GM12892 (cell line): ENCODE measurements at regions not wholly inside any gene's neighbourhood (a gene's known extent, or its start where the extent isn't known, plus 50 kb on each side); places are given as distances from the start of the nearest gene placed in this dataset.

Experiments
- DNase-seq: peaks from one replicate; pipeline ENCODE4 v3.0.0; 2011; ENCODE audit not compliant: insufficient read length
- FAIRE-seq: peaks from 2 replicates; lab custom pipeline; 2011; peaks lifted over from hg19 to GRCh38; lab: Jason Lieb, UNC
- POLR2A ChIP-seq: IDR thresholded peaks from 2 replicates; pipeline ENCODE4 v1.6.1; 2011; ENCODE audit warnings: low read depth, low read length, control low read depth
- POLR2AphosphoS5 ChIP-seq: IDR thresholded peaks from 2 replicates; pipeline ENCODE4 v1.6.1; 2011; ENCODE audit warnings: low read depth, low read length, control low read depth
- TAF1 ChIP-seq: IDR thresholded peaks from 2 replicates; pipeline ENCODE4 v1.6.1; 2011; ENCODE audit warnings: low read depth, mild to moderate bottlenecking, control low read depth, low read length, borderline replicate concordance

DNA sequence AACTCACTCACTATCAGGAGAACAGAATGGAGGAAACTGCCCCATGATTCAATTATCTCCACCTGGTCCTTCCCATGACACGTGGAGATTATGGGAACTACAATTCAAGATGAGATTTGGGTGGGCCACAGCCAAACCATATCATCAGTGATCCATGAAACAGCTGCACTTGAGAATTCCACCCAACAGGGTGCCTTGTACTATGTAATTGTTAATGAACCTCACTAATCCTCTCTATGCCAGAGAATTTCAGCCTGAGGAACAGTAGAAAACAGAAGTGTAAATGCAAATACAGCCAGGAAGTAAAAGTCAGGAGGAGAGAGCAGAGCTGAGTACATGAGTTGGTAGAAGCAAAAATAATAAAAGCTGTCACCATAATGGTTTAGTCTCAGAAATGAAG is 261.4 kb downstream of the EPHA4 start:
- TF ChIP-seq POLR2AphosphoS5: no peak
- no peak for TF ChIP-seq POLR2A
- no peak for TF ChIP-seq TAF1
- FAIRE-seq: no peak
- DNase-seq: no peak

GRCh38 chr2:221312634-221313033 is 259.5 kb downstream of the EPHA4 start:
- no peak for DNase-seq
- TF ChIP-seq POLR2A: no peak
- TF ChIP-seq POLR2AphosphoS5: no peak
- no peak for TF ChIP-seq TAF1
- FAIRE-seq: no peak

- TF ChIP-seq POLR2AphosphoS5: no peak
- no peak for DNase-seq
- FAIRE-seq: no peak
These were observed 257.3 kb downstream of the EPHA4 start for GRCh38 chr2:221314786-221315185.

DNA sequence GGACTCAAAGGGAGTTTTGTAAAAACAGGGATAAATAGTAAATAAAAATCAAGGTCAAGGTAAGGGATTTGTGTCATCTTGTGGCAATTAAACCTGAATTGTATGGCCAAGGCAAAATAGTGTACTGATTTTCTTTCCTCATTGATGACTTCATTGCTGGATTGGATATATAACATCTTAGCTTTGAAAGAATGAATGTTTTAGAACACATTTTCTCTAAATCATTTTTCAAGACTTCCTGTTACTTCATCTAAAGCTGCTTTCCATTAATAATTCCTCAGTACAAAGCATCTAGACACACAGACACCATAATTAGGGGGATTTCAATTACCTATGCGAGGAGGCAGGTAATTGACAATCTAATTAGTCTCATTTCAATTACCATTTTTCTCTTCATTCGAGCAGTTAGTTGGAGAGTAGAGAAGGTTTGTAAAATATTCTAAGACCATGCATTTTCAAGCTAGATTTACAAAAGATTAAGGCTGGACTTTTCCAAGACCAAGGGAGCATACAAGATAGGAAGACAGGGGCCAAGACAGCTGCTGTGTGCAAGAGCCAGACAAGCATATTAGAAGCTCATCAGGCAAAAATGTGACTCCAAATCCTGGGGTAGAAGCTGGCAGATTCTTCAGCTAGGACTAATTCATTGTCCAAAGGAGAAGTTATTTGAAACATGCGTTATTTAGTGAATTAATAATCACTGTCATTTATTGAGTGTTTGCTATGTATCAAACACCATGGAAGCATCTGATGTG is 253.6 kb downstream of the EPHA4 start:
- FAIRE-seq (no peak), DNase-seq (no peak)
- no peak for TF ChIP-seq POLR2A
- TF ChIP-seq TAF1: no peak
- TF ChIP-seq POLR2AphosphoS5: no peak

- DNase-seq (no peak), FAIRE-seq (no peak)
- no peak for TF ChIP-seq POLR2A
- no peak for TF ChIP-seq POLR2AphosphoS5
- no peak for TF ChIP-seq TAF1
These were observed 249.4 kb downstream of the EPHA4 start for GRCh38 chr2:221322741-221323140.

DNA sequence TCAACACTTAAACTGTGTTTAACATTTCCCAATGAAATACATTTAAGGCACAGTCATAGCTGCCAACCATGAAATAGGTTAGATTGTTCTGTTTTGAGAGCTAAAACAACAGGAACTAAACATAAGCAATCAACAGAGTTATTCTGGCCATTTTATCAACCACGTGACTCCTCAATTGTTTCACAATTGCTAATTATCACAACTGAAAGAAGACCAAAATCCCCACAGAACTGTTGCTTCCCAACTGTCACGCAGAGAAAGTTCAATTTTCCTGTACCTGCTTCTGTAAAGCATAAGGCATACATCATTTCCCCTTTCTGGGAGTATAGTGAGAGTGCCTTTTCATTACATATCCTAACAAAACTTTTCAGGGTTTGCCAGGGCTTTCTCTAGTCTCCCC is 248.6 kb downstream of the EPHA4 start:
- no peak for DNase-seq
- no peak for TF ChIP-seq POLR2A
- no peak for TF ChIP-seq POLR2AphosphoS5
- no peak for TF ChIP-seq TAF1
- FAIRE-seq: no peak

DNA sequence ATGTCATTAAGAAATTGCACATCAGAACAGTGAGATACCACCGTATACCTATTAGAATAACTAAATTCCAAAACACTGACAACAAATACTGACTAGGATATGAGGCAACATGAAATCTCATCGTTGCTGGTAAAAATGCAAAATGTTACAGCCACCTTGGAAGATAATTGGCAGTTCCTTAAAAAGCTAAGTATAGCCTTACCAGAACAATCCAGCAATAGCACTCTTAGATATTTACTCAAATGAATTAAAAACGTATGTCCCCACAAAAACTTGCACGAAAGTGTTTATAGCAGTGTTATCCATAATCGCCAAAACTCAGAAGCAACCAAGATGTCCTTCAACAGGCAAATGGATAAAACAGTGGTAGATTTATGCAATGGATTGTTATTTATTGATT is 241.7 kb downstream of the EPHA4 start:
- no peak for FAIRE-seq
- no peak for DNase-seq
- TF ChIP-seq POLR2A (no peak), TAF1 (no peak), POLR2AphosphoS5 (no peak)

DNA sequence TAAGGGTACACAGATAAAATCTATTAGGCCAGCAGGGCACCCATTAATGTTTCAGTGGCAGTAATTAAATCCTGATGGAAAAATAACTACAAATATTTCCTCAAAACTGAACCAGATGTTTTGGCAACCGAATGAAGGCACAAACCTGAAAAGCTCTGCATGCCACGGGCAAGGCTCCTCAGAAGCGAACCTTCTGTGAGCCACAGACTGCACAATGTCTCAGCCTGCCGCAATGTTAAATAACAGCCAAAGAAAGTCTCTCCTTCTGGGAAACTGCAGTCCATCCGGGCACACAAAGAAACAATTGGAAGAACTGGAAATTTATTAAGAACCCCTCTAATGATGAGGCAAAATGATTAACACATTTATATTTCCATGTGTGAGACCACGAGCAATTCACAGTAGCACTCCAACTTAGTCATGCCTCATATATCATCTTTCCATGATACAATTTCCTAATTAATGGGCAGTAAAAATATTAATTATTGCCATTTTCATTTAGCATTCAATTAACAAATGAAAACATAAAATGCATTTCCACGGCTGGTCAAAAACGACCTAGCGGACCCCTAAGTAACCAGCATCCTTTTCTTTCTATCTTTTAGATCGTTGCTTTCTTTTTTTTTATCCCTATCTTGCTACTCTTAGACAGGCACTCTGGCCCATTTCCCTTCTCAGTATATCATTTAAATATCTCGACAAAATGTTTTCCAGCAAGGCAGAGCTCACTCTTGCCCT is 237.5 kb downstream of the EPHA4 start:
- FAIRE-seq: no peak
- DNase-seq: no peak
- TF ChIP-seq POLR2AphosphoS5 (no peak), POLR2A (no peak), TAF1 (no peak)

DNA sequence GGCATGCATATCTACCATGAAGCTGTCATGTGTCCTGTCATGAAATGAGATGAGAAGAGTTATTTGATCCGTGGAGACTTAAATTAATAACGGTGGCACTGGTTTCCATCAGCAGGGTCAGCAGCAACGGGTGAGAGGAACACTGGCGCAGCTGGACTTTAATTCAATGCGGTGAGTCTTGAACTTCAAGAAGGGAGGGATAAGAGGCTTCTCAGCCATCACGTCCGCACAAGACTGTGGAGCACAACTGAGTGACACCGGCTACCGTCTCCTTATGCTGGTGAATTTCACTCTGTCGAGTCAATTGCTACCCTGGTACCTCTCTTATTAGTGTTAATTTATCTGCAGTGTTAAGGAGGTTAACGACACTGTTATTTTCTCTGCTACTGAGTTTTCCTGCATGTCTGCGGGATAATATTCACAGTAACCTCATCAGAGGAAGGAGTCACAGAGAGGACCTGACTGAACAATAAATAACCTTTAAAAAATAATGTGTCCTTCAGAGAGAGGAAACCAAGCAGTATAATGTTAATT is 236.8 kb downstream of the EPHA4 start:
- no peak for DNase-seq
- TF ChIP-seq POLR2A (no peak), TAF1 (no peak), POLR2AphosphoS5 (no peak)
- FAIRE-seq: no peak

- TF ChIP-seq POLR2AphosphoS5 (no peak), TAF1 (no peak), POLR2A (no peak)
- FAIRE-seq (no peak), DNase-seq (no peak)
These were observed 235.1 kb downstream of the EPHA4 start for GRCh38 chr2:221336967-221337366.

- no peak for FAIRE-seq
- no peak for DNase-seq
- TF ChIP-seq POLR2AphosphoS5 (no peak), POLR2A (no peak), TAF1 (no peak)
These were observed 234.0 kb downstream of the EPHA4 start for GRCh38 chr2:221337957-221338685.
